GM21717 (cell line): ENCODE measurements at regions not wholly inside any gene's neighbourhood (a gene's known extent, or its start where the extent isn't known, plus 50 kb on each side); places are given as distances from the start of the nearest gene placed in this dataset.
"Not testable (repeated sequence)": the region's sequence is repeated elsewhere in the genome, so short reads cannot be mapped to it uniquely, and the experiment has no call there.

Source experiments
- ATAC-seq: cut with Tn5 transposase; IDR thresholded peaks from one replicate; pipeline ENCODE4 v1.9.1; 2021; ENCODE audit warnings: mild to moderate bottlenecking, moderate library complexity; ENCODE audit not compliant: unreplicated experiment

- no peak for ATAC-seq
These were observed 247.9 kb upstream of the GJE1 start for GRCh38 chr6:141884850-141885249.

DNA sequence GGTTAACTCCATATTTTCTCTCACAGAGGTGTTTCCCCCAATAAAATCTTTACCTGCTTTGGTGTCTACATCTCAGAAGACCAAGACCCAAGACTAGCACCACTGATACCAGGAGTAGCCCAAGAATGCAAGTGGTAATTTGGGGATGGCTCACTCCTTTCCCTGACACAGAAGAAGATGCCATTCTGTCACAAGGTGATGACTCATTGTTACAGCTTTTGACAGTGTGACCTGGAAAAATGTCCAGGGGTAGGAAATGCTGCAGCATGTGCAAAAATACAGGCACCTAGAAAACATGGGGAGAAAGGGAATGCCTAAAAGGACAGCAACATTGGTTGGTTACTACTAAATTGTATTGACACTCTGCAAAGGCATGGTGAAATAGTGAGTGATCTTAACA lies 254.0 kb upstream of the GJE1 start:
- no peak for ATAC-seq

DNA sequence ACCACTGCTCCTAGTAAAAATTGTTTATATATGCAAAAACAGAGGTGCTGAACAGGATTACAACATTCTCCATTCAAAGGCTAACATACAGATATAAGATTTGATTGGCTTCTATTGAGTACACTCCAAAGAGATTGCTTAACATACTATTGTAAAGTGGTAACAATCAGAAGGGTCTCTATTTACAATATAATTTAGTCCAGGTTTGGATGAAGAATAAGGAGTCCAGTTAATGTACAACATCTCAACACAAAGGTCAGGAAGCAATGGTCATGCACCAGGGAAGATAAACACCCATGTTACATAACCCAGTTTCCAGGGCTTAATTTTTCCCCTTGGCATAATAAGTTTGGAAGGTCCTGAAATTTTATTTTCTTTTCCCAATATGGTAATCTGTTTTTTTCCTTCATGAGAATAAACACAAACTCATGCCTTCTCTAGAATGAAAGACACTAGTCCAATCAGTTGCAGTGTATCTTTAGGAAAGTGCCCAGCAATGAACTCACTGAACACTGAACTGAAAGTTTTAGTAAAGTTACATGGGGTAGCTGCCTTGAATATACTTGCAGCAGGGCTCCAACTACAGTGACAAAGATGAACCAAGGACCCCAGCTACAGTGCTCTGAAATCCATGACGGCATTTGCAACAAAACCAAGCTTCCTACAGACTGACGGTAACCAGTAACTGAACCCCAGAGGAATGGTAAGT lies 255.3 kb upstream of the GJE1 start:
- ATAC-seq = no peak

DNA sequence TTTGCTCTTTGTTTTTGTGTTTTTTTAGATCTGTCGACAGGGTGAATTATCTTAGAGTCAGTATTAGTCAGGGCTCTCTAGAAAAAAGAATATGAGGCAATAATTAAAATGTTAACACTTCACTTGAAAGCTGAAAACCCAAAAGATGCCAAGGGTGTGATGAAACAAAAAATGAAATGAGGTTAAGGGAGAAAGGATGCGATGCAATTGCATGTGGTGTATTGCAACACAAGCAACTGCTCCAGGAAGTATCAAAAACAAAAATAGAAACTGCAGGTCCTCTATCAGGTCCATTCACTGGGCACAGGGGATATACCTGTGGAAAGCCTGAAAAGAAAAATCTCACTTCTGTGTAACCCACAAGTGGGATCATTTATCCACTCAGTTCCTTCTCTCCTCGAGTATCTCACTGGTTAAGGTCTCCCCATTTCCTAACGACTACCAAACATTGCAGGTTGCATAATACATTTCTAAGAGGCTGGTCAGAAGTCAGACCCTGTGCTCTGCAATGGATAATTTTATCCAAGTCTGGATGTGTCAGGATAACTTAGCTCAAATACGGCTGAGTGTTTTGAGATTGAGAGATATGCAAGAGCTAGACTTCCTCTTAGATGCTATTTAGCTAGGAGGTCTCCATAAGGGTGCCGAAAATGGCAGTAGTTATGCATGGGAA lies 257.7 kb upstream of the GJE1 start:
- ATAC-seq = no peak

GRCh38 chr6:141869509-141869908 lies 263.2 kb upstream of the GJE1 start:
- ATAC-seq = not testable (repeated sequence)

DNA sequence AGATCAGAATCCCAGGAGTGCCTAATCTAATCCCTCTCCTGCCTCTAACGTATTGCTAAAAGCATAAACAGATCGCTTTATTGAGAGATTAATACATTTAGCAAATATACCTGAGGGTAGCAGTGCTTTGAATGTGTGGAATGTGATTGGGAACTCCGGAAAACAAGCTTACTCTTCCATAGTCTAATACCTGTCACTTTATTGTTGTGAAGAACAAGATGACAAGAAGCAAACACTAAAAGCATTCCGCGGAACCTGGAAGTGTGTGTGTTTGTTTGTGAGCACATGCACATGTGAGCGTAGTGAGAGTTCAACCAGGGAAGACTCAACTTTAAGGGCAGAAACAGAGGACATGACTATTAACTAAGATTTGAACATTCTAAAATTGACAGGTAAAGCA lies 265.0 kb upstream of the GJE1 start:
- ATAC-seq = no peak

DNA sequence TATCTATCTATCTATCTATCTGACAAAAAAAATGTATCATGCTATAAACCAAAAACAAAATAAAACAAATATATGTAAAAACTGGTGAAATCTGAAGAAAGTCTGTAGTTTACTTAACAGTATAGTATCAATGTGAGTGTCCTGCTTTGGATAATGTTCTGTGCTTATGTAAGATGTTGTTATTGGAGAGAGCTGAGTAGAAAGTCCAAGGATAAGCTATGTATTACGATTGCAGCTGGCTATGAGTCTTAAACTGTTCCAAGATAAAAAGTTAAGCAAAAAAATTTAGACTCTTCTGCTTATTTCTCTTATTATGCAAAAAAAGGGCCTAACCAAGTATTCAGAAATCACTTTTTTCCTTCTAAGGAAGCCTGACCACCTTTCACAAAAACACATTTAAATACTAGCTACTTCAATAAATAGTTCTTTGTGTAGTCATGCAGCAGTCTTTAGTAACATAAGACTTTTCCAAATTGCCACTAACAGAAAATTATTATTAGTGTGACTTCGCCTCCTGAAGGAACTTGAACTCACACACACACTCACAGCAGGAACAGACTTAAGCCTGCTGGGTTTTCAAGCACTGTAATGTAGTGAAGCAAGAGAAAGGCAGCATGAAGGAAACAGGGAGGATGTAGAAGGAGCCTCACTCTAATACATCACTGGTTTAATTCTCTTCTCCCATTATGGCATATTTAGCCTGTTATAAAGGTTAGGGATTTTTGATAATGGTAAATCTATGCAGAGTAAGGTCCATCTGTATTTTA lies 265.8 kb upstream of the GJE1 start:
- ATAC-seq = no peak

- no peak for ATAC-seq
These were observed 281.7 kb upstream of the GJE1 start for GRCh38 chr6:141851063-141851462.

DNA sequence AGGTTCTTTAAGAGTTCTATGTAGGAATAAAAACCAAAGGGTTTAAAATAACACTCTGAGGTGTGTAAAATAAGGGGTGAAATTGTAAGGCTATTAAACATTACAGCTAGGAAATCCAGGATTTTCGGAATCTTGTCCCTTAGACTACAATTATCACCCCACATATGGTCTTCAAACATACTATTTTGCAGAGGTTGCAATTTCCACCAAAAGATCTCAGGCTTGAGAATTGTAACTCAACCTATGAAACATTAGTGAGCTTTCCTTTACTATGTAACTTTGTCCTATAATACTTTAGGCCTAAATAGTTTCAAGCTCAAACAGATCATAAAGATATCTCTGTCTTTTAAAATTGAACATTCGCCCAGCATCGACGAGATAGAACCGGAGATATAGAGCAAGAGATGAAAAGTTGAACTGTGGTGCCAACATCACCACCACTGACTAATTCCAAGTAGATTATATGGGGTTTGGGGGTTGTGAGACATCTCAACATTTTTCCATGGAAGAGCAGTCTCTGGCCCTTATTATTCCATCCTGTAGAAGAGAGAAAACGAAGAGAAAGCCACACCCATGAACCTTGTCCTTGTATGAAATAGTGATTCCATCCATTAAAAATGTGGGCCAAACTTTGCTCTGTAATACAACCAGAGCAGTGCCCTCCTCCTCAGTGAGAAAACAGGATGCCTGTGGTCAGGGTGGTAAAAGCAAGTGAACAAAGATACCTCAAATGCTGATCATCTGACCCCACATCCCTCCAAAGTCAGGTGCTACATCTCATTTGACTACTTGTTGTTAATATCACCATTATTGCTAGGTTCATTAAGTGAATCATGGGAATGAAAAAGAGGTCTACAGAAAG lies 284.5 kb upstream of the GJE1 start:
- no peak for ATAC-seq

- no peak for ATAC-seq
These were observed 286.1 kb upstream of the GJE1 start for GRCh38 chr6:141846639-141847038.

GRCh38 chr6:141843178-141843834 lies 289.4 kb upstream of the GJE1 start:
- no peak for ATAC-seq

GRCh38 chr6:141833001-141833655 lies 299.6 kb upstream of the GJE1 start:
- ATAC-seq = no peak

GRCh38 chr6:141830530-141830929 lies 302.2 kb upstream of the GJE1 start:
- ATAC-seq = no peak

DNA sequence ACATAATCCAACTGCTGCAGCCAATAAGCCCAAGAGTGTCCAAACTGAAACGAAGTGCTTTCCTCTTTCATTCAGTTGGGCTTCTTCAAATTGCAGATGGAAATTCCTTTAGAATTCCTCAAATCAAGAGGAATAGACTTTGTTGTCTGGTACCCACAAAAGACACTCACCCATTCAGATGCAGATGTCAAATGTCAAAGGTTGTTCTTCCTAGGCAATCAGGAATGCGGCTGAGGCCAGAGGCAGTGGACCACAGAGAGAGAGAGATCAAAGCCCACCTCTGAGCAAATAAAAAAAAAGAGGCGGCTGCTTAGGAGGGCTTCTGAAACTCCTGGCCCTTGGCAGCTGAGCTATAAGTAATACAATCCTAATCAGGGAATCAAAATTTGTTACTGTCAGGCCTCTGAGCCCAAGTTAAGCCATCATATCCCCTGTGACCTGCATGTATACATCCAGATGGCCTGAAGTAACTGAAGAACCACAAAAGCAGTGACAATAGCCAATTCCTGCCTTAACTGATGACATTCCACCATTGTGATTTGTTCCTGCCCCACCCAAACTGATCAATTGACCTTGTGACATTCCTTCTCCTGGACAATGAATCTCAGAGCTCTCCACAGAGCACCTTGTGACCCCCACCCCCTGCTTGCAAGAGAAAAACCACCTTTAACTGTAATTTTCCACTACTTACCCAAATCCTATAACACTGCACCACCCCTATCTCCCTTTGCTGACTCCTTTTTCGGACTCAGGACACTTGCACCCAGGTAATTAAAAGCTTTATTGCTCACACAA lies 303.0 kb upstream of the GJE1 start:
- no peak for ATAC-seq

DNA sequence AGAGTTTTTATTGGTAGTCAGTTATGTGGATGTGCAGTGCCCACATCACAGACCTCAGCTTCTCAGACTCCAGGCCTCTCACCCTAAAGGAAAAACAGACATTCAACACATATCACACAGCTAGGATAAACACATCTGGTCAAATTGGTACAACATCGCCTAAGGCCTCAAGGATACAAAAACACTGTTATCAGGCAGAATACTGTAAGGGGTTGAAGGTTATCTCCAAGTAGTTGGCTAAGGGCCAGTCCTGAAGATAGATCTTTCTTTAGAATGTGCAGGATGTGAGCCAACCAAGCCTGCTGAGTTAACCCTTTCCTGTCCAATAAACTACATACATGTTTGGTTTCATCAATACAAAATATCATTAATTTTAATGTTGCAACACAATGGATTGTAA lies 308.4 kb upstream of the GJE1 start:
- no peak for ATAC-seq

DNA sequence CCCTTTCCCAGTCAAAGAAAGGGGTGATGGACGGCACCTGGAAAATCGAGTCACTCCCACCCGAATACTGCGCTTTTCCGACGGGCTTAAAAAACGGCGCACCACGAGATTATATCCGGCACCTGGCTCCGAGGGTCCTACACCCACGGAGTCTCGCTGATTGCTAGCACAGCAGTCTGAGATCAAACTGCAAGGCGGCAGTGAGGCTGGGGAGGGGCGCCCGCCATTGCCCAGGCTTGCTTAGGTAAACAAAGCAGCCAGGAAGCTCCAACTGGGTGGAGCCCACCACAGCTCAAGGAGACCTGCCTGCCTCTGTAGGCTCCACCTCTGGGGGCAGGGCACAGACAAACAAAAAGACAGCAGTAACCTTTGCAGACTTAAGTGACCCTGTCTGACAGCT lies 317.7 kb upstream of the GJE1 start:
- ATAC-seq = not testable (repeated sequence)

GRCh38 chr6:141809901-141810300 lies 322.8 kb upstream of the GJE1 start:
- no peak for ATAC-seq

- ATAC-seq = no peak
These were observed 324.1 kb upstream of the GJE1 start for GRCh38 chr6:141808662-141809061.

GRCh38 chr6:141800973-141801372 lies 331.8 kb upstream of the GJE1 start:
- ATAC-seq = not testable (repeated sequence)
